CD4-positive, alpha-beta T cell treated with Interleukin-6 for 4 hours (primary cell): ENCODE measurements at regions not wholly inside any gene's neighbourhood (a gene's known extent, or its start where the extent isn't known, plus 50 kb on each side); places are given as distances from the start of the nearest gene placed in this dataset.

ENCODE experiments used
- DNase-seq: peaks from one replicate; pipeline ENCODE4 v3.0.0-alpha.2; 2020; ENCODE audit warnings: mixed read lengths

- no peak for DNase-seq
Observed at GRCh38 chr10:131694168-131694780, 206.5 kb upstream of the PPP2R2D start.

DNA sequence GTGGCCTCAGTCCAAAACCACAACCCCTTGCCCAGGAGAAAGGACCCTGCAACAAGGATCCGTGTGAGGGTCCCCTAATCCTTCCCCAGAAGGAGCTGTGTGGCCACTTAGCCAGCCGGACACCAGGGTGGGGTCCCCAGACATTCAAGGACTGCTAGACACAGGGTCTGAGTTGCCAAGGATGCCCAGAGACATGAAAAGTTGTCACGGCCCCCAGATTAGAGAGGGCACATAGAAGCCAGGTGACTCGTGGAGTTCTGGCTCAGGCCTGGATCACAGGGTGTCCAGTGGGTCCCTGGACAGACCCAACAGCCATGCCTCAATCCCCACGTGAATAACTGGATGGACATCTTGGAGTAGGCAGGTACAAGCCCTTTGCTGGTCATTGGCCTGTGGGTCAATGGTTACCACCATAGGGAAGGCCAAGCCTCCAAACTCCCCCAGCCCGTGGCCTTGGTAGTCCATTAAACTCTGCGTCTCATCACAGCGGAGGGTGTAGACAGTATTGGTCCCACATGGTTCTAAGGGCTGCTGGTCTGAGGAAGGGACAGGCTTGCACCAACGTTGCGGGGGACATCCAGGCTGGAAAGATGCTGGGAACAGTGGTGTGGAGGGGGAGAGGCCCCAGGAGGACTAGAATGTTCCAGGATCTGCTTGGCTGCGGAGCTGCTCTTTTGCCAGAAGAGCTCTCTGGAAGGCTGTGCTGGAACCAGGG, 205.9 kb upstream of the PPP2R2D start:
- no peak for DNase-seq

DNA sequence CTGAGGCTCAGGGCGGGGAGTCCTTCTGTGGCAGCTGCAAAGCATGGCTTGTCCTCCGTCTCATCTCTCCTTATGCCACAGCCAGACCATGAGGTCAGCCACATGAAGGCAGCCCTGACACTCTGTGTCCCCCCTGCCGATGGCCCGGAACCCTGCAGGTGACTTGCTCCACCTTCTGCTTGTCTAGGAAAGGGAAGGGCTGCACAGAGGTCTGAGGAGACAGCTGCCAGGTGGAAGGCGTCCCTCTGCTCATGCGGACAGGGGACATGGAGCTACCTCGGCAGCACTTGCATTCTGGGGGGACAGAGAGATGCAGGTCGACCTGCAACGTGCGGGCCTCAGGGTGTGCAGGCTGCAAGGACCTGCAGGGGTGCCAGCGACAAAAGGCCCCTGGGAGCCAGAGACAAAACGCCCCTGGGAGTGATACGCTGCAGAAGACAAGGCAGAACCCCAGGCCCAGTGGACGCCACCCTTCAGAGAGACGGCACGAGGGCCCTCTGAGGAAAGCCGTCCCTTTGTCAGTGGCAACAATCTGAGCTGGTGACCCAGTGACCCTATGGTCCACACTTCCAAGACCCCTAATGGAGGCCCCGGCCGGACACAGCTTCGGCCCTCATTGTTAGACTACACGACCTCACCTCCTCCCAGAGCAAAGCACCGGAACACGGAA, 205.2 kb upstream of the PPP2R2D start:
- no peak for DNase-seq

GRCh38 chr10:131697476-131698128, 203.2 kb upstream of the PPP2R2D start:
- no peak for DNase-seq

DNA sequence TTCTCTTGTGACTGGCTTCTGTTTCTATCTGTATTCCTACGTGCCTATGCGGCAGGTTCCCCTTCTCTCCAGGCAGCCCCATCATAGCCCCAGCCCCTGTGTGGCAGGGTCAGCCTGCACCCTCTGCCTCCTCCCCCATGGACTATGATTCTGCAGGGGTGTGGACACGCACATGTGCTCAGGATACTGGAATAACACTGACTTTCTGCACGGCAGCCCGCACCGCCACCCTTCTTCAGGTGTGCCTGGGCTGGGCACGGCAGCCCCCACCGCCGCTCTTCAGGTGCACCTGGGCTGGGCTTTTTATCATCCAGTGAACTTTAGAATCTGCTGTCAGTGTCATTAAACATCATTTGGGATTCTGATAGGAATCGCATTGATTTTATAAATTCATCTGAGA, 202.6 kb upstream of the PPP2R2D start:
- DNase-seq: no peak

- DNase-seq: no peak
Observed at GRCh38 chr10:131698986-131699385, 201.8 kb upstream of the PPP2R2D start.

DNA sequence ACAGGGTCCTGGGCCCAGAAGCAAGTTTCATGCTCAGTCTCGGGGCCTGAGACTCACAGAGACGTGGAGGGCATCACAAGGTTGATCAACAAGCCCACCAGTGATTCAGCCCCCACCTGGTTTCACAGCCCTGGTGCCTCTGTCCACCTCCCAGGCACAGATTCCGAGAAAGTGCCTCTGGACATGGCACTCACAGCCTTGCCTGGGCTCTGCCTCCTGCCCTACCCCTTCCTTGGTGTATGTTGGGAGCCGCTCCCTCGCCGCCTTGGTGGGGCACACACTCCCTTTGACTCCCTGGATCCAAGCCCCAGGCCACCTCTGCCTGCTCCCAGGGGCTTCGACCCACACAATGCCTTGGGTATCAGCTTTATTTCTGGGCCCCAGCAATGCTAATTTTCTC, 200.8 kb upstream of the PPP2R2D start:
- DNase-seq: no peak

DNA sequence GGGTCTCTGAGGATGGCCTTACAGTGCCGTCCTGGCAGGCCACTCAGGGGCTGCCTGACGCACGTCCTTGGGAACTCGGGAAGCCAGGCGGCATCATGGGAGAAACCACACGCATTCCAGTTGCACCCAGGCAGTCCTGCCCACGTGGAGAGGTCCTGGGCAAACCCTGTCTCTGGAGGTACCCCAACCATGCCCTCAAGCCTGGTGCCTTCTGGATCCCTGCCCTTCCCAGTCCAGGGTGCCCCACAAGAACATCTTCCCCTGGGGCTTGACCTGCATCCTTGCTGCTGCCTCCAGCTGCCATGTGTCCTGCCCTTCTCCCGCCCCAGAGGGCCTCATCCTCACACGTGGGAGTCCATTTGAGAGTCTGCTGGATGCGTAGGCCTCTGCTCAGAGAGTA, 200.3 kb upstream of the PPP2R2D start:
- DNase-seq: no peak

DNA sequence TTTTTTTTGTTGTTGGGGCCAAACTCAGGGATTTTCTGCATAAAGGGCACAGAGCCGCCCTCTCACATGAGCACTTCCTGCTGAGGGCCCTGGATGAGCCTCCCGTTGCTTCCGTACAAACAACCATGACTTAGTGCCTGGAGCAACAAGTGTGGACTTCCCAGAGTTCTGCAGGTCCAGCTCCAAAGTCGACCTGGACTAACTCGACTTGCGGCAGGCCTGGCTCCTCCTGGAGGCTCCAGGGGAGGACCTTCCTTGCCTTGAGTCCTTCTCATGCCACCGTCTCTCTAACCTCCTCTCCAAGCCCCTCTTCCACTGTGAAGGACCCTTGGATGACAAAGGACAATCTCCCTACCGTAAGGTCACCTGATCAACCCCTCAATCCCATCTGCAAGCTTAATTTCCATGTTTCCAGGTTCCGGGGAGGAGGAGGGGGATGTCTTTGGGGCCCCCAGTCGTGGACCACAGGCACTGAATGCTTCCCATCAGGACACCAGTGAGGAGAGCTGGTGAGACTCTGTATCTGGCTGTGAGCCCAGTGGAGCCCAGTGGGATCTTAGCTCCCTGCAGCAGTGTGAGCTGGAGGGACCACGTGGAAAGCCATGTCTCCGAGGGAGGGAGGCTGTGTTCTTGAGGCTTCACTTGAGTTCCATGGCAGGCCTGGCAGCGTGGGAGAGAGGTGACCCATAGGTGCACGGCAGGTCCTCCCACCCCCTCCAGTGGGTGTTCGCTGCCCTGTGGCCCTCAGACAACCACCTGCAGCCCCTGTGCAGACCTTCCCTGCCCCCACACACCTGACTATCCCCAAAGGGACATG, 199.5 kb upstream of the PPP2R2D start:
- no peak for DNase-seq

- DNase-seq: no peak
Observed at GRCh38 chr10:131702531-131703356, 198.1 kb upstream of the PPP2R2D start.

GRCh38 chr10:131703541-131703940, 197.3 kb upstream of the PPP2R2D start:
- DNase-seq: no peak

- no peak for DNase-seq
Observed at GRCh38 chr10:131703941-131704340, 196.9 kb upstream of the PPP2R2D start.

DNA sequence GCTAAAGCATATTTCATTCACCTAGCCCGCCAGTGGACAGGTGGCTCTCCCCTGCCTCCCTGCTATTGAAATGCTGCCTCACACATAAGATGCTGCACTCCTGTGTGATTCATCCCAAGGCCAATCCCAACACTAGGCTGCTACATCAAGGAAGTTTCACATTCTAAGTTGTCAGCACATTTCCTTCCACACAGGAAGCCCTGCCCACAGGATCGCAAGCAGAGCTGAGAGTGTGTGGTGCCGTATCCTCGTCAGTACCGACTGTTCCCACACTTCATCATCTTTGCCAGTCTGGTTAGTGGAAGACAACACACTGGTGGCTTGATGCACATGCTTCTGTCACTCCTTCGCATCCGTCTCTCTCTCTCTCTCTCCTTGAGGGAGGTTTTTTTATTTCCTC, 194.3 kb upstream of the PPP2R2D start:
- no peak for DNase-seq

GRCh38 chr10:131706952-131707351, 193.9 kb upstream of the PPP2R2D start:
- DNase-seq: no peak

- no peak for DNase-seq
Observed at GRCh38 chr10:131708225-131708880, 192.5 kb upstream of the PPP2R2D start.

GRCh38 chr10:131710142-131710861, 190.5 kb upstream of the PPP2R2D start:
- DNase-seq: no peak

GRCh38 chr10:131722121-131722520, 178.7 kb upstream of the PPP2R2D start:
- no peak for DNase-seq

GRCh38 chr10:131722525-131723264, 178.1 kb upstream of the PPP2R2D start:
- DNase-seq: no peak

GRCh38 chr10:131723297-131724168, 177.3 kb upstream of the PPP2R2D start:
- DNase-seq: no peak
